Activated B cell treated with CpG ODN at 0.5 μM for 24 hours (primary cell): ENCODE measurements at regions not wholly inside any gene's neighbourhood (a gene's known extent, or its start where the extent isn't known, plus 50 kb on each side); places are given as distances from the start of the nearest gene placed in this dataset.

Experiments
- ATAC-seq: fragments of 200-7000 bp; cut with Tn5 transposase; one replicate; pipeline ENCODE4 v1.10.0; 2021; ENCODE audit warnings: low read depth, mild to moderate bottlenecking, moderate library complexity
- CTCF ChIA-PET: fragments of 350-600 bp; sonication (Branson Sonifier 250); formaldehyde crosslinking; loops from one replicate; lab custom pipeline; 2021; ENCODE audit warnings: antibody characterized with exemption; lab: Charles Lee
- POLR2A ChIA-PET: fragments of 350-600 bp; sonication (Branson Sonifier 250); formaldehyde crosslinking; loops from one replicate; lab custom pipeline; 2021; ENCODE audit warnings: antibody characterized with exemption; lab: Charles Lee
- DNase-seq: peaks from one replicate; pipeline ENCODE4 v3.0.0; 2022
- H3K27ac Mint-ChIP-seq: one replicate; pipeline ENCODE4 v1.8.0; 2020; ENCODE audit warnings: mixed read lengths
- H3K27me3 Mint-ChIP-seq: one replicate; pipeline ENCODE4 v1.8.0; 2021; ENCODE audit warnings: mixed read lengths
- H3K36me3 Mint-ChIP-seq: one replicate; pipeline ENCODE4 v1.8.0; 2021; ENCODE audit warnings: low read depth, mixed read lengths
- H3K4me1 Mint-ChIP-seq: one replicate; pipeline ENCODE4 v1.8.0; 2021; ENCODE audit warnings: mixed read lengths
- H3K4me3 Mint-ChIP-seq: one replicate; pipeline ENCODE4 v1.8.0; 2020; ENCODE audit warnings: mild to moderate bottlenecking, mixed read lengths
- H3K9me3 Mint-ChIP-seq: one replicate; pipeline ENCODE4 v1.8.0; 2020; ENCODE audit warnings: mixed read lengths
- intact Hi-C: fragments of 100-400 bp; cut with micrococcal nuclease; formaldehyde crosslinking; loops from one replicate; pipeline ENCODE4 v1.15.1; 2024
- TF ChIP-seq, protein P1 (sequence below): fragments of 200-600 bp; IDR thresholded peaks from one replicate; pipeline ENCODE4 v1.8.0; 2022; ENCODE audit warnings: antibody characterized with exemption, mild to moderate bottlenecking

DNA sequence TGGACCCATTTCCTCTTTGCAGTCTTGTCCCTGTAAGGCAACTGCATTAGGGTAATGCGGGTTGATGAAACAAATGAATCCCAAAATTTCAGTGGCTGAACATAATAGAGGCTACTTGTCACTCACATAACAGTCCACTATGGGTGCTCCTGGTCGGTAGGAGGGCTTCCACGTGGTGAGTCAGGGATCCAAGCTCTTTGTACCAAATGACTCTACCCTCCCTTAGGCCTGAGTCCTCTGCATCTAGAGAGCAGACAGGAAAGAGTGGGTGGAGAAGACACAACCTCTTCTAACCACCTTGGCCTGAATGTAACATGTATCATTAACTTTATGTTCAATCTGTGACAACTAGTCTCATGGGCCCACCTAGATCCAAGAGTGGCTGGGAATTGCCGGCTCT, 86.2 kb upstream of the HAAO start:
- Mint-ChIP-seq H3K27ac (no peak overlapping the region), H3K36me3 (no peaks in the 10 kb centered on the region), H3K27me3 (no peaks in the 10 kb centered on the region), H3K4me1 (no peaks in the 10 kb centered on the region), H3K9me3 (no peaks in the 10 kb centered on the region), H3K4me3 (no peak overlapping the region)
- intact Hi-C loops: no loop called here
- CTCF ChIA-PET: no interaction called here
- DNase-seq (no peak), ATAC-seq (no peak)
- POLR2A ChIA-PET: no interaction called here
- TF ChIP-seq, protein P1, sequence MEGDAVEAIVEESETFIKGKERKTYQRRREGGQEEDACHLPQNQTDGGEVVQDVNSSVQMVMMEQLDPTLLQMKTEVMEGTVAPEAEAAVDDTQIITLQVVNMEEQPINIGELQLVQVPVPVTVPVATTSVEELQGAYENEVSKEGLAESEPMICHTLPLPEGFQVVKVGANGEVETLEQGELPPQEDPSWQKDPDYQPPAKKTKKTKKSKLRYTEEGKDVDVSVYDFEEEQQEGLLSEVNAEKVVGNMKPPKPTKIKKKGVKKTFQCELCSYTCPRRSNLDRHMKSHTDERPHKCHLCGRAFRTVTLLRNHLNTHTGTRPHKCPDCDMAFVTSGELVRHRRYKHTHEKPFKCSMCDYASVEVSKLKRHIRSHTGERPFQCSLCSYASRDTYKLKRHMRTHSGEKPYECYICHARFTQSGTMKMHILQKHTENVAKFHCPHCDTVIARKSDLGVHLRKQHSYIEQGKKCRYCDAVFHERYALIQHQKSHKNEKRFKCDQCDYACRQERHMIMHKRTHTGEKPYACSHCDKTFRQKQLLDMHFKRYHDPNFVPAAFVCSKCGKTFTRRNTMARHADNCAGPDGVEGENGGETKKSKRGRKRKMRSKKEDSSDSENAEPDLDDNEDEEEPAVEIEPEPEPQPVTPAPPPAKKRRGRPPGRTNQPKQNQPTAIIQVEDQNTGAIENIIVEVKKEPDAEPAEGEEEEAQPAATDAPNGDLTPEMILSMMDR: no peak

DNA sequence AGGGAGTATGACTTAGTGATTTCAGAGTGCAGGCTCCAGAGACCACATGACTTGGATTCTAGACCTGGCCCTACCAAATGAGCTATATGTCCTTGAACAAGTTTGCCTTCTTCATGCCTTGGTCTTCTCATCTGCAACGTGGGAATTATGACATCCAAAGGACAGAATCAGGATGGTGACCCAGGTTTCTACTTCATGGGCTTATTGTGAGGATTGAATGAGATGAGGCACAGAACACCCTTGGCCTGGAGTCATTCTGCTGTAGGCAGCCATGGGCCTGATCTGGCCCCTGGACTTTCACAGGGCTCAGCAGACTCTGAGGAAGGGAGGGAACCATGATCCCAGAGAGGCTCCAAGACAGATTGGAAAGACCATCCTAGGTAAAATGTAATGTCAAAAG, 85.6 kb upstream of the HAAO start:
- intact Hi-C loops: no loop called here
- no peak overlapping the region for H3K4me3 Mint-ChIP-seq
- DNase-seq (no peak), ATAC-seq (no peak)
- no peaks in the 10 kb centered on the region for H3K4me1 Mint-ChIP-seq
- H3K27me3 Mint-ChIP-seq: no peaks in the 10 kb centered on the region
- H3K9me3 Mint-ChIP-seq: no peaks in the 10 kb centered on the region
- TF ChIP-seq, protein P1: no peak
- ChIA-PET CTCF (no interaction called here), POLR2A (no interaction called here)
- no peaks in the 10 kb centered on the region for H3K36me3 Mint-ChIP-seq
- no peak overlapping the region for H3K27ac Mint-ChIP-seq

DNA sequence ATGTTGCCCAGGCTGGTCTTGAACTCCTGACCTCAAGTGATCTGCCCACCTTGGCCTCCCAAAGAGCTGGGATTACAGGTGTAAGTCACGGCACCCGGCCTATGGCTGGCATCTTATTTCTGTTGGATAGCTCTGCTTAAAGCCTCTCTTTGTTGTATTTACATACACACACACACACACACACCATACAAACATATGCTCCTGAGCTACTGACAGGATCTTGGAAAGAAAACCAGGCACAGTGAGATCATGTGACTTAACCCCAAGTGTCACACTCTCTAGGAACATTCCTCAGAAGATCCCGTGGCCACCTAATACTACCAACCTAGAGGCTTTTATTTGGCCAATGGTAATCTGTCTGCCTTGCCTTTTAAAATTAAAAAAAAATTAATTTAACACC, 85.1 kb upstream of the HAAO start:
- intact Hi-C loops: no loop called here
- no peak for ATAC-seq
- H3K36me3 Mint-ChIP-seq: no peaks in the 10 kb centered on the region
- DNase-seq: no peak
- H3K4me1 Mint-ChIP-seq: no peaks in the 10 kb centered on the region
- no peak overlapping the region for H3K4me3 Mint-ChIP-seq
- no peaks in the 10 kb centered on the region for H3K9me3 Mint-ChIP-seq
- POLR2A ChIA-PET: no interaction called here
- no peaks in the 10 kb centered on the region for H3K27me3 Mint-ChIP-seq
- TF ChIP-seq, protein P1: no peak
- no peak overlapping the region for H3K27ac Mint-ChIP-seq
- CTCF ChIA-PET: no interaction called here

DNA sequence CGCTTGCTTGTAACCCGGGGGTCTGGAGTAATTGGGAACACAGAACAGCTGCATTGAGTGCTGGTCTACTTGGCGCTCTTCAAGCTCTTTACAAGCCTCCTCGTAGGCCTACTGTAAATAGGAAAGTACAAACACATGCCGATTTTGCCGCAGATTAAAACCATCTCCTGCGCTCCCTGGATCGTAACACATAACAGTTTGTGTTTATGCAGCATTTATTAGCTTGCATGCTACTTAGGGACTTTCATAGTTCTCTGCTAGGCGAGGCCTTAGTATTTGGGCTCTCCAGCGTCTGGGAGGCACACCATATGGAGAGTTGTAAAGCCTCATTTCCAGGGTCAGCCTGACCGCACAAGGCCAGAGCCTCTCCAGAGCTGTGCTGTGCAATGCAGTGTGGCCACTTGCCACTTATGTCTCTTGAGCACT, 84.0 kb upstream of the HAAO start:
- H3K4me1 Mint-ChIP-seq: no peaks in the 10 kb centered on the region
- H3K27ac Mint-ChIP-seq: no peak overlapping the region
- POLR2A ChIA-PET: no interaction called here
- TF ChIP-seq, protein P1: no peak
- intact Hi-C loops: no loop called here
- H3K4me3 Mint-ChIP-seq: no peak overlapping the region
- ATAC-seq: no peak
- H3K9me3 Mint-ChIP-seq: no peaks in the 10 kb centered on the region
- no peaks in the 10 kb centered on the region for H3K36me3 Mint-ChIP-seq
- DNase-seq: no peak
- no peaks in the 10 kb centered on the region for H3K27me3 Mint-ChIP-seq
- CTCF ChIA-PET: no interaction called here

DNA sequence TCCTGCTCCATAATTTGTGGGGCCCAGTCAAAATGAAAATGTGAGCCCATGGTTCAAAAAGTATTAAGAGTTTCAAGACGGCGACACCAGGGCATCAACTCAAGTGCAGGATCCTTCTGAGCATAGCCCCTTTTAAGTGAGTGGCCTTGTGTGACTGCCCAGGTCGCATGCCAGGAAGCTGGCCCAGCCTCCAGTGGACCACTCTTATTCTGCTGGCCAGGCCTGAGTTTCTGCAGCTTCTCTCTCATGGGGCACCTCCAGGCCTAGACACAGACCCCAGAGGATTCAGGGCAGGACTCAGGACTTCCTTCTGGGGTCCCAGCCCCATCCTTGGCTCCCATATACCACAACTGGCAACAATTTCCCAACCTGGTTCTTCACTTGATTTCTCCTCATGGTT, 83.5 kb upstream of the HAAO start:
- no peaks in the 10 kb centered on the region for H3K36me3 Mint-ChIP-seq
- H3K4me3 Mint-ChIP-seq: no peak overlapping the region
- TF ChIP-seq, protein P1: no peak
- no peak overlapping the region for H3K27ac Mint-ChIP-seq
- no peaks in the 10 kb centered on the region for H3K27me3 Mint-ChIP-seq
- DNase-seq (no peak), ATAC-seq (no peak)
- no peaks in the 10 kb centered on the region for H3K4me1 Mint-ChIP-seq
- CTCF ChIA-PET: no interaction called here
- intact Hi-C loops: no loop called here
- no peaks in the 10 kb centered on the region for H3K9me3 Mint-ChIP-seq
- POLR2A ChIA-PET: no interaction called here
